Neuron (in vitro differentiated cells): ENCODE measurements at regions not wholly inside any gene's neighbourhood (a gene's known extent, or its start where the extent isn't known, plus 50 kb on each side); places are given as distances from the start of the nearest gene placed in this dataset.
"Not testable (repeated sequence)": the region's sequence is repeated elsewhere in the genome, so short reads cannot be mapped to it uniquely, and the experiment has no call there.

Experiments
- H2AFZ ChIP-seq: one replicate; pipeline ENCODE4 v1.6.1; 2013; ENCODE audit warnings: low read depth, mild to moderate bottlenecking, inconsistent platforms, low read length, moderate library complexity
- H3K27me3 ChIP-seq: one replicate; pipeline ENCODE4 v1.6.1; 2013; ENCODE audit warnings: low read length; ENCODE audit not compliant: insufficient read depth
- H3K36me3 ChIP-seq: one replicate; pipeline ENCODE4 v1.6.1; 2013; ENCODE audit warnings: low read length; ENCODE audit not compliant: insufficient read depth
- H3K4me1 ChIP-seq: one replicate; pipeline ENCODE4 v1.6.1; 2013; ENCODE audit warnings: low read length; ENCODE audit not compliant: insufficient read depth
- H3K4me3 ChIP-seq: 2 replicates; pipeline ENCODE4 v1.5.1; 2013; ENCODE audit warnings: mild to moderate bottlenecking, low read length, moderate library complexity
- H3K9me3 ChIP-seq: one replicate; pipeline ENCODE4 v1.6.1; 2013; ENCODE audit warnings: low read length

DNA sequence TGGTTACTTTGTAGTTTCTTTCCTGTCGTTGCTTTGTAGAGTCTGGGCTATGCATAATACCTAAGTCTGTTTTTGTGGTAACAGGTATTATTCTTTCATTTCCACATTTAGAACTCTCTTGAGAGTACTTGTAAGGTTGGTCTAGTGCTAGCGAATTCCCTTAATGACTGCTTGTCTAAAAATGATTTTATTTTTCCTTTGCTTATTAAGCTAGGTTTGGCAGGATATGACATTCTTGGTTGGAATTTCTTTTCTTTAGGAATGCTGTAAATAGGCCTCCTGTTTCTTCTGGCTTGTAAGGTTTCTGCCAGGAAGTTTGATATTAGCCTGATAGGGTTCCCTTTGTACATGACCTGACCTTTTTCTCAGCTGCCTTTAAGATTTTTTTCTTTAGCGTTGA lies 70.1 kb upstream of the SGO1 start:
- Histone ChIP-seq H3K36me3 (no peaks in the 10 kb centered on the region), H2AFZ (no peak overlapping the region), H3K4me1 (no peaks in the 10 kb centered on the region), H3K4me3 (no peak overlapping the region), H3K27me3 (no peaks in the 10 kb centered on the region), H3K9me3 (no peaks in the 10 kb centered on the region)

DNA sequence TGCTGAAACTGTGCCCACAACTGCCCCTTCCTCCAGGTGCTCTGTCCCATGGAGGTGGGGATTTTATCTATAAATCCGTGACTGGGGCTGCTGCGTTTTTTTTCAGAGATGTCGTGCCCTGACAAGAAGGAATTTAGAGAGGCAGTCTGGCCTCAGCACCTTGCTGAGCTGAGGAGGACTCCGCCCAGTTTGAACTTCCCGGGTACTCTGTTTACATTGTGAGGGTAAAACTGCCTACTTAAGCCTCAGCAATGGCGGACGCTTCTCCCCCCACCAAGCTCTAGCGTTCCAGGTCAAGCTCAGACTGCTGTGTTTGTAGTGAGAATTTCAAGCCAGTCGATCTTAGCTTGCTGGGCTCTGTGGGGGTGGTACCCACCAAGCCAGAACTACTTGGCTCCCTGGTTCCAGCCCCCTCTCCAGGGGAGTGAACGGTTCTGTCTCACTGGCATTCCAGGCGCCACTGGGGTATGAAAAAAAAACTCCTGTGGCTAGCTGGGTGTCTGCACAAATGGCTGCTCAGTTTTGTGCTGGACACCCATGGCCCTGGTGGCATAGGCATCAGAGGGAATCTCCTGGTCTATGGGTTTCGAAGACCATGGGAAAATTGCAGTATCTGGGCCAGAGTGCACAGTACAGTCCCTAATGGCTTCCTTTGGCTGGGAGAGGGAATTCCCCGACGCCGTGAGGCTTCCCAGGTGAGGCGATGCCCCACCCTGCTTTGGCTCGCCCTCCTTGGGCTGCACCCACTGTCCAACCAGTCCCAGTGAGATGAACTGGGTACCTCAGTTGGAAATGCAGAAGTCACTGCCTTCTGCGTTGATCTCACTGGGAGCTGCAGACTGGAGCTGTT lies 68.5 kb upstream of the SGO1 start:
- no peaks in the 10 kb centered on the region for H3K27me3 ChIP-seq
- no peak overlapping the region for H3K4me3 ChIP-seq
- H3K4me1 ChIP-seq = no peaks in the 10 kb centered on the region
- no peaks in the 10 kb centered on the region for H3K36me3 ChIP-seq
- no peak overlapping the region for H2AFZ ChIP-seq
- H3K9me3 ChIP-seq = no peaks in the 10 kb centered on the region

DNA sequence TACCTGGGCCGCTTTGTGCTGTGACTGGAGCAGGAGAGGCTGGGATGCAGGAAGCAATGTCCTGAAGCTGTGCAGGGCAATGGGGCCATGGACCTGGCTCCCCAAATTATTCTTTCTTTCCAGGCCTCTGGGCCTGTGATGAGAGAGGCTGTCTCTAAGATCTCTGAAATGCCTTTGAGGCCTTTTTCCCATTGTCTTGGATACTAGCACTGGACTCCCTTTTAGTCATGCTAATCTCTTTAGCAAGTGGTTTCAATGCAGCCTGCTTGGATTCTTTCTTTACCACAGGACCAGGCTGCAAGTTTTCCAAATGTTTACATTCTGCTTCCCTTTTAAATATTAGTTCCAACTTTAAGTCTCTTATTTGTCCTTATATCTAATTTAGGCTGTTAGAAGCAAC lies 64.8 kb upstream of the SGO1 start:
- no peaks in the 10 kb centered on the region for H3K9me3 ChIP-seq
- no peaks in the 10 kb centered on the region for H3K4me1 ChIP-seq
- H3K4me3 ChIP-seq = no peak overlapping the region
- H3K36me3 ChIP-seq = no peaks in the 10 kb centered on the region
- H2AFZ ChIP-seq = no peak overlapping the region
- no peaks in the 10 kb centered on the region for H3K27me3 ChIP-seq

DNA sequence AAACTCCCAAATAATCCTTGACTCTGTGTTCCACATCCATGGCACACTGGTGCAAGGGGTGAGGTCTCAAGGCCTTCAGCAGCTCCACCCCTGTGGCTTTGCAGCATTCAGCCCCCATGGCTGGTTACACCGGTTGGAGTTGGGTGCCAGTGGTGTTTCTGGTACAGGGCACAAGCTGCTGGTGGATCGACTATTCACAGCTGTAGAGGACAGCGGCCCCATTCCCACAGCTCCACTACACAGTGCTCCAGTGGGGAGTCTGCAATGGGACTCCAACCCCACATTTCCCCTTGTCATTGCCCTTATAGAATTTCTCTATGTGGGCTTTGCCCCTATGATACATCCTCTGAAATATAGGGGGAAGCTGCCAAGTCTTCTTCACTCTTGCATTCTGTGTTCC lies 64.3 kb upstream of the SGO1 start:
- H3K36me3 ChIP-seq = no peaks in the 10 kb centered on the region
- no peaks in the 10 kb centered on the region for H3K9me3 ChIP-seq
- H3K4me1 ChIP-seq = no peaks in the 10 kb centered on the region
- H2AFZ ChIP-seq = no peak overlapping the region
- no peak overlapping the region for H3K4me3 ChIP-seq
- H3K27me3 ChIP-seq = no peaks in the 10 kb centered on the region

DNA sequence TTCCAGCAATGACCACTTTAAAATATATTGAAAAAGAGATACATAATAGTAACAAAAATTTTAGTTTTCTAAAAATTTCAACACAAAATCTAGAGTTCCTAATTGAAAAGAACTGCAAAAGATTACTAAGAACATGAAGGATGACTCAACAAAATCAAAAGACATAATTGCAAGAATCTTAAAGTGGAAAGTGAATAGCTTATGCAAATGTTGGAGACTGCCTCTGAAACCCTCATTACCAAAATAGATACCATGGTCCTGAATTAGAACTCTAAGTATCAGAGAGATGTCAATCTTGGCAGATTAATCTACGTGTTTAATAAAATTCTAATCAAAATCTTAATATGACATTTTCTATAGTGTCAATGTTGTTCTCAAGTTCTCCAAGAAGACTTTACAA lies 60.7 kb upstream of the SGO1 start:
- Histone ChIP-seq H2AFZ (no peak overlapping the region), H3K27me3 (no peaks in the 10 kb centered on the region), H3K9me3 (no peaks in the 10 kb centered on the region), H3K4me3 (no peak overlapping the region), H3K36me3 (no peaks in the 10 kb centered on the region), H3K4me1 (no peaks in the 10 kb centered on the region)

DNA sequence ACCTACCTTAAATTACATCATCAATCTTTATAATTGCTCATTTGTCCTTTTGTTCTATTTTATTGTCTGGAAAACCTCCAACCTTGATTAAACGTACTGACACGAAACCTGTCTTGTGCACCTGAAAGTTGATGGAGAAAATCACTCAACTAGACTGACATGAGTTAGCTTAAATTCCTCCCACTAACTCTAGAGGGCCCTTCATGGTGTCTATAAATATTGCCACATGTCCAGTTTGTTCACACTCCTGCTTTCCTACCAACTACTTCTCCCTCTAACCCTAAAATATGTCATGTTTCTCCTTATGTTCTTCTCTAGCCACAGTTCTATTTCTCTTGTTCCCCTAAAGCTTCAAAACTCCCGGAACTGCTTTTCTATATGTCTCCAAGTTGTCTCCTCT lies 59.8 kb upstream of the SGO1 start:
- Histone ChIP-seq H2AFZ (no peak overlapping the region), H3K27me3 (no peaks in the 10 kb centered on the region), H3K9me3 (no peaks in the 10 kb centered on the region), H3K4me1 (no peaks in the 10 kb centered on the region), H3K36me3 (no peaks in the 10 kb centered on the region), H3K4me3 (no peak overlapping the region)

DNA sequence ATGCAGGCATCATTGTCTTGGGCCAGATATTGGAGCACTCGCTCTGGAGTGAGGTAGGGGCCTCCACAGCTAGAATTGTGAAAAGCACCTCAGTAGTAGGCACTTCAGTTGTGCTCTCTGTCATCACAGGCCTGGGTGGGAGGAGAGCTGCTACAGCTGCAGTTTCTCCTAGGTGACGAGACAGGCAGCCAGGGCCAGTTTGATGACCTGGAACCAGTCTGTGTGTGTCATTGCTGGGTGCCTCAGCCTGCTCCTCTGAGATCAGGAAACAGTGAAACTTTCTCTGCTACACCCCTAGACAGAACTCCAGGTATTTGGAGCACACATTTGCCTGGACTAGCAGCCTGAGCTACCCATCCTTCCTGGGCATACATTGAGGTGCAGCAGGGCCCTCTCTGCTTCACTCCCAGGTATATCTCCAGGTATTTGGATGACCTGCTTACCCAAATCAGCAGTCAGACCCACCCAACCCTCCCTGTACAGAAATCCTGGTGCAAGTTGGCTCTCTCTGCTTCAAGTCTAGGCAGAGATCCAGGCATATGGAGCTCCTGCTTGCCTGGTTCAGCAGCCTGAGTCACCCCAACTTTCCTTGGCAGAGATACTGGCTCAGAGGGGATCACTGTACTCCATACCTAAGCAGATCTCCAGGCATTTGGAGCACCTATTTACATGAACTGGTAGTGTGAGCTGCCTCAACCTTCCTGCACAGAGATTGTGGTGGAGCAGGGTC lies 54.3 kb upstream of the SGO1 start:
- no peaks in the 10 kb centered on the region for H3K4me1 ChIP-seq
- no peaks in the 10 kb centered on the region for H3K36me3 ChIP-seq
- no peak overlapping the region for H3K4me3 ChIP-seq
- H3K27me3 ChIP-seq = no peaks in the 10 kb centered on the region
- no peak overlapping the region for H2AFZ ChIP-seq
- no peaks in the 10 kb centered on the region for H3K9me3 ChIP-seq

DNA sequence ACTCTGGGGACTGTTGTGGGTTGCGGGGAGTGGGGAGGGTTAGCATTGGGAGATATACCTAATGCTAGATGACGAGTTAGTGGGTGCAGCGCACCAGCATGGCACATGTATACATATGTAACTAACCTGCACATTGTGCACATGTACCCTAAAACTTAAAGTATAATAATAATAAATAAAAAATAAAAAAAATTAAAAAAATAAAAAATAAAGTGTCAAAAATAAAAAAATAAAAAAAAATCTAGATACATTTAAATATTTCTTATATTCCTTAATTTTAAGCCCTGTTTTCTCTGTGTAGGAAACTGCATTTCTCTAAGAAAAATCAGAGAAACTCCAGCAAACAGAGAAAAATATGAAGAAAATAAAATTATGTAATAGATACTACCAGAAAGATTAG lies 52.2 kb upstream of the SGO1 start:
- H3K36me3 ChIP-seq, H3K27me3 ChIP-seq, H3K9me3 ChIP-seq, H3K4me1 ChIP-seq, H3K4me3 ChIP-seq, H2AFZ ChIP-seq: not testable (repeated sequence)

DNA sequence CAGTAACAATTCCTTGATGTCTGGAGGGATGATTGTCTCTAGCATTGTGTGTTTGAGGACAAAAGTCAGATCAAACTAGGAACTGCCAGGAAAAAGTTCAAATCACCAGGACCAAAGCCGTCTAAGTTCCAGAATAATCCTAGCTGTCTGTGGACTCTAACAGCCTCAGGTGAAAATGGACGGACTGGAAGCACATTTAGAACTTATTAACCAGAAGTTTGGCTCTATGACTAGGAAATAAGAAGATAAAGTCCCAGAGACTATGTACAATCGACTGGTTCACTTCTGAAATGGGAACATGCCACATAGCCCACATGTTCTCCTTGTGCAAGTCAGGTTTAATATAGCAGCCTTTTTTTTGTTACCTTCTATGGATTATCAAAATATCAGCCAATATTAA lies 50.6 kb upstream of the SGO1 start:
- Histone ChIP-seq H3K9me3 (no peaks in the 10 kb centered on the region), H2AFZ (no peak overlapping the region), H3K36me3 (no peaks in the 10 kb centered on the region), H3K27me3 (no peaks in the 10 kb centered on the region), H3K4me3 (no peak overlapping the region), H3K4me1 (no peaks in the 10 kb centered on the region)
